HCT116 (cell line): ENCODE measurements at regions not wholly inside any gene's neighbourhood (a gene's known extent, or its start where the extent isn't known, plus 50 kb on each side); places are given as distances from the start of the nearest gene placed in this dataset.

ENCODE experiments used
- ATAC-seq: fragments of 200-7000 bp; cut with Tn5 transposase; 2 replicates; pipeline ENCODE4 v1.9.1; 2020; ENCODE audit warnings: mild to moderate bottlenecking, moderate library complexity
- BruUV-seq: library from RNA; stranded (reverse); fragments of 400-500 nt; replicated peaks from 2 replicates; lab custom pipeline; 2021; lab: Mats Ljungman, UMichigan
- CTCF ChIA-PET: fragments of 300-600 bp; sonication (Branson Sonifier 250); formaldehyde crosslinking; loops from one replicate; lab custom pipeline; 2021; ENCODE audit warnings: antibody characterized with exemption; lab: Charles Lee
- POLR2A ChIA-PET: fragments of 300-600, 350-600 bp; sonication (Branson Sonifier 250); formaldehyde crosslinking; loops from one replicate; lab custom pipeline; 2021; ENCODE audit warnings: antibody characterized with exemption; lab: Charles Lee
- RAD21 ChIA-PET, 2 experiments: fragments of 300-600 bp; sonication (Branson Sonifier 250); formaldehyde crosslinking; loops; one replicate each; lab custom pipeline; 2023; ENCODE audit warnings: low total read pairs in 2 of 2; ENCODE audit not compliant: uncharacterized antibody in 2 of 2, unreplicated experiment in 2 of 2, low non-redundant PET in 1 of 2; lab: Charles Lee
- DNase-seq: peaks from one replicate; pipeline ENCODE4 v3.0.0-alpha.2; 2010; ENCODE audit warnings: low read depth, low spot score
- H2AFZ ChIP-seq: fragments of 200-600 bp; shearing (Covaris generic), sonication (generic); 2 replicates; pipeline ENCODE4 v1.6.1; 2017; ENCODE audit warnings: low read depth, mixed run types, mixed read lengths, antibody characterized with exemption, low read length; ENCODE audit not compliant: poor library complexity, severe bottlenecking
- H3K27ac ChIP-seq: 2 replicates; pipeline ENCODE4 v1.5.1; 2012; ENCODE audit warnings: low read depth, low read length
- H3K27me3 ChIP-seq: fragments of 200-600 bp; sonication (generic); 2 replicates; pipeline ENCODE4 v1.6.1; 2016; ENCODE audit warnings: mixed run types, low read length, mixed read lengths; ENCODE audit not compliant: insufficient read depth
- H3K36me3 ChIP-seq, 2 experiments: fragments of 200-500 bp in 1 of 2; fragments of 200-600 bp in 1 of 2; sonication (Bioruptor generic) in 1 of 2; sonication (generic) in 1 of 2; 2 replicates each; pipeline versions ENCODE4 v1.5.1 to v1.6.1; 2014 to 2016; ENCODE audit warnings: low read length in 2 of 2, inconsistent platforms in 1 of 2, mixed read lengths in 1 of 2, mixed run types in 1 of 2; ENCODE audit not compliant: insufficient read depth in 2 of 2, control insufficient read depth in 1 of 2
- H3K4me1 ChIP-seq, 2 experiments: fragments of 200-600 bp in 1 of 2; sonication (generic) in 1 of 2; 2 replicates each; pipeline versions ENCODE4 v1.5.1 to v1.6.1; 2012 to 2017; ENCODE audit warnings: low read length in 2 of 2, inconsistent platforms in 1 of 2, mild to moderate bottlenecking in 1 of 2, mixed read lengths in 1 of 2, mixed run types in 1 of 2, moderate library complexity in 1 of 2; ENCODE audit not compliant: insufficient read depth in 2 of 2, control insufficient read depth in 1 of 2
- H3K4me2 ChIP-seq: fragments of 200-600 bp; sonication (generic); 2 replicates; pipeline ENCODE4 v1.6.1; 2017; ENCODE audit warnings: mixed run types, low read length, mixed read lengths
- H3K4me3 ChIP-seq, 2 experiments: fragments of 200-600 bp in 1 of 2; sonication (generic) in 1 of 2; replicated peaks in 1 of 2; 2 replicates each; pipeline ENCODE4 v1.5.1; 2011 to 2016; ENCODE audit warnings: low read length in 2 of 2, control low read depth in 1 of 2, low read depth in 1 of 2, mild to moderate bottlenecking in 1 of 2, mixed read lengths in 1 of 2, mixed run types in 1 of 2
- H3K79me2 ChIP-seq: fragments of 200-600 bp; sonication (generic); 2 replicates; pipeline ENCODE4 v1.6.1; 2017; ENCODE audit warnings: mild to moderate bottlenecking, mixed run types, low read length, moderate library complexity, mixed read lengths; ENCODE audit not compliant: insufficient read depth
- H3K9ac ChIP-seq: fragments of 200-600 bp; sonication (generic); 2 replicates; pipeline ENCODE4 v1.6.1; 2016; ENCODE audit warnings: low read length, mixed read lengths
- H3K9me2 ChIP-seq: fragments of 200-600 bp; sonication (generic), shearing (Covaris generic); 2 replicates; pipeline ENCODE4 v1.6.1; 2017; ENCODE audit warnings: mixed run types, mild to moderate bottlenecking, moderate library complexity; ENCODE audit not compliant: insufficient read depth
- H3K9me3 ChIP-seq, 2 experiments: fragments of 200-500 bp in 1 of 2; fragments of 200-600 bp in 1 of 2; sonication (Bioruptor generic) in 1 of 2; sonication (generic) in 1 of 2; 2 replicates each; pipeline ENCODE4 v1.6.1; 2014 to 2017; ENCODE audit warnings: low read length in 2 of 2, mixed read lengths in 2 of 2, inconsistent platforms in 1 of 2, low read depth in 1 of 2, mild to moderate bottlenecking in 1 of 2, mixed run types in 1 of 2, moderate library complexity in 1 of 2; ENCODE audit not compliant: control insufficient read depth in 1 of 2, insufficient read depth in 1 of 2
- H4K20me1 ChIP-seq: fragments of 200-600 bp; sonication (generic), shearing (Covaris generic); 2 replicates; pipeline ENCODE4 v1.6.1; 2017; ENCODE audit warnings: mixed run types, mild to moderate bottlenecking, moderate library complexity; ENCODE audit not compliant: insufficient read depth
- CBX3 ChIP-seq: IDR thresholded peaks from 2 replicates; pipeline ENCODE4 v1.6.1; 2012; ENCODE audit warnings: low read depth
- CEBPB ChIP-seq: IDR thresholded peaks from 2 replicates; pipeline ENCODE4 v1.6.1; 2012; ENCODE audit warnings: low read depth
- EZH2 ChIP-seq: fragments of 200-600 bp; sonication (generic); IDR thresholded peaks from 2 replicates; pipeline ENCODE4 v1.6.1; 2017; ENCODE audit warnings: antibody characterized with exemption, mixed run types
- EZH2phosphoT487 ChIP-seq: fragments of 200-600 bp; IDR thresholded peaks from 2 replicates; pipeline ENCODE4 v1.6.1; 2018; ENCODE audit warnings: antibody characterized with exemption, borderline replicate concordance
- FOSL1 ChIP-seq: IDR thresholded peaks from 2 replicates; pipeline ENCODE4 v1.6.1; 2012; ENCODE audit warnings: low read depth
- JUND ChIP-seq: IDR thresholded peaks from 2 replicates; pipeline ENCODE4 v1.6.1; 2012
- POLR2A ChIP-seq: IDR thresholded peaks from 2 replicates; pipeline ENCODE4 v1.7.0; 2011; ENCODE audit warnings: borderline replicate concordance; ENCODE audit not compliant: insufficient read depth, insufficient read length; ENCODE audit errors: extremely low read depth
- POLR2AphosphoS5 ChIP-seq: IDR thresholded peaks from 2 replicates; pipeline ENCODE4 v1.6.1; 2011; ENCODE audit warnings: mild to moderate bottlenecking, low read depth, low read length, moderate library complexity
- RAD21 ChIP-seq: IDR thresholded peaks from 2 replicates; pipeline ENCODE4 v1.6.1; 2012; ENCODE audit warnings: low read depth, mild to moderate bottlenecking
- REST ChIP-seq: IDR thresholded peaks from 2 replicates; pipeline ENCODE4 v1.6.1; 2012; ENCODE audit warnings: low read depth
- SIN3A ChIP-seq: IDR thresholded peaks from 2 replicates; pipeline ENCODE4 v1.6.1; 2012; ENCODE audit warnings: low read depth
- SP1 ChIP-seq: IDR thresholded peaks from 2 replicates; pipeline ENCODE4 v1.6.1; 2012; ENCODE audit warnings: low read depth
- SRF ChIP-seq: IDR thresholded peaks from 2 replicates; pipeline ENCODE4 v1.6.1; 2012; ENCODE audit warnings: low read depth
- TCF7L2 ChIP-seq: IDR thresholded peaks from 2 replicates; pipeline ENCODE4 v1.7.0; 2011; ENCODE audit warnings: borderline replicate concordance, inconsistent platforms; ENCODE audit not compliant: insufficient read depth, insufficient read length; ENCODE audit errors: extremely low read depth
- YY1 ChIP-seq: IDR thresholded peaks from 2 replicates; pipeline ENCODE4 v1.6.1; 2011; ENCODE audit warnings: low read length, low read depth, moderate library complexity, mild to moderate bottlenecking; ENCODE audit not compliant: insufficient replicate concordance; ENCODE audit errors: extremely low read depth
- ZBTB33 ChIP-seq: IDR thresholded peaks from 2 replicates; pipeline ENCODE4 v1.6.1; 2011; ENCODE audit warnings: mild to moderate bottlenecking, low read length, moderate library complexity; ENCODE audit not compliant: insufficient replicate concordance; ENCODE audit errors: extremely low read depth
- ZFX ChIP-seq: fragments of 450-650 bp; IDR thresholded peaks from 2 replicates; pipeline ENCODE4 v1.6.1; 2017
- ZNF274 ChIP-seq: fragments of 200-500 bp; sonication (Bioruptor generic); IDR thresholded peaks from 2 replicates; pipeline ENCODE4 v1.6.1; 2014; ENCODE audit warnings: mild to moderate bottlenecking, low read depth, low read length, inconsistent platforms
- intact Hi-C: fragments of 100-400 bp; cut with micrococcal nuclease; formaldehyde crosslinking; loops from 2 replicates; pipeline ENCODE4 v1.10.0; 2022
- TF ChIP-seq, protein P1 (sequence below), 3 experiments: fragments of 200-600 bp in 1 of 3; sonication (generic) in 1 of 3; IDR thresholded peaks in 2 of 3; conservative IDR thresholded peaks in 1 of 3; 2 replicates each; pipeline ENCODE4 v1.5.1; 2012 to 2017; ENCODE audit warnings: low read depth in 2 of 3, low read length in 2 of 3, antibody characterized with exemption in 1 of 3, borderline replicate concordance in 1 of 3, control low read depth in 1 of 3, mild to moderate bottlenecking in 1 of 3, mixed read lengths in 1 of 3, mixed run types in 1 of 3, moderate library complexity in 1 of 3; ENCODE audit not compliant: insufficient read depth in 1 of 3
- TF ChIP-seq, protein P2 (sequence below): IDR thresholded peaks from 2 replicates; pipeline ENCODE4 v1.6.1; 2012

DNA sequence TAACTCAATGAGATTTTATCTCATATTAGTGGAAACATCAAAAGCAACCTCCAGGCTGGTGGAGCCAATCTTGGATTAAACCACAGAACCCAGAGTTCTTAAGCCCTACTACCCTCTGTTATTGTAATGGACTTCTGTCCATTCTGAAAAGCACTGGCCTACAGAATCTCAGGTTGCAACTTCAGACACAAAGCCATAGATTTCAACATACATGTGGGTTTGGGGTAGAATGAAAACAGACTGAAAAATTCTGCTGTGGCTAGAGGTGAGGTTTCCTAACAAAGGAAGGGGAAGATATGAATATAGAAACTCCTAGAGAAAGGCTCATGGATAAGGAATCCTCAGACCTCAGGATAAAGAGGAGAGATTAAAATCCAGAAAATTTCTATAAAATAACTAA lies 569.8 kb upstream of the RIOK2 start:
- Histone ChIP-seq H3K79me2 (no peaks in the 10 kb centered on the region), H3K27ac (no peak overlapping the region), H4K20me1 (no peaks in the 10 kb centered on the region), H3K4me2 (no peak overlapping the region), H3K4me1 (no peaks in the 10 kb centered on the region), H3K27me3 (no peaks in the 10 kb centered on the region), H3K36me3 (no peaks in the 10 kb centered on the region), H2AFZ (no peak overlapping the region), H3K9me3 (no peaks in the 10 kb centered on the region), H3K9me2 (no peaks in the 10 kb centered on the region), H3K4me3 (no peak overlapping the region), H3K9ac (no peak overlapping the region)
- ChIA-PET POLR2A (no interaction called here), CTCF (no interaction called here), RAD21 (no interaction called here)
- BruUV-seq = no TSS peak
- intact Hi-C loops = no loop called here
- TF ChIP-seq CBX3 (no peak), TCF7L2 (no peak), REST (no peak), SRF (no peak), YY1 (no peak), ZBTB33 (no peak), POLR2AphosphoS5 (no peak), RAD21 (no peak), SIN3A (no peak), EZH2phosphoT487 (no peak), JUND (no peak), POLR2A (no peak), FOSL1 (no peak), ZNF274 (no peak), SP1 (no peak), CEBPB (no peak), EZH2 (no peak), ZFX (no peak)
- TF ChIP-seq, protein P1, sequence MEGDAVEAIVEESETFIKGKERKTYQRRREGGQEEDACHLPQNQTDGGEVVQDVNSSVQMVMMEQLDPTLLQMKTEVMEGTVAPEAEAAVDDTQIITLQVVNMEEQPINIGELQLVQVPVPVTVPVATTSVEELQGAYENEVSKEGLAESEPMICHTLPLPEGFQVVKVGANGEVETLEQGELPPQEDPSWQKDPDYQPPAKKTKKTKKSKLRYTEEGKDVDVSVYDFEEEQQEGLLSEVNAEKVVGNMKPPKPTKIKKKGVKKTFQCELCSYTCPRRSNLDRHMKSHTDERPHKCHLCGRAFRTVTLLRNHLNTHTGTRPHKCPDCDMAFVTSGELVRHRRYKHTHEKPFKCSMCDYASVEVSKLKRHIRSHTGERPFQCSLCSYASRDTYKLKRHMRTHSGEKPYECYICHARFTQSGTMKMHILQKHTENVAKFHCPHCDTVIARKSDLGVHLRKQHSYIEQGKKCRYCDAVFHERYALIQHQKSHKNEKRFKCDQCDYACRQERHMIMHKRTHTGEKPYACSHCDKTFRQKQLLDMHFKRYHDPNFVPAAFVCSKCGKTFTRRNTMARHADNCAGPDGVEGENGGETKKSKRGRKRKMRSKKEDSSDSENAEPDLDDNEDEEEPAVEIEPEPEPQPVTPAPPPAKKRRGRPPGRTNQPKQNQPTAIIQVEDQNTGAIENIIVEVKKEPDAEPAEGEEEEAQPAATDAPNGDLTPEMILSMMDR (IDR thresholded peaks at IDR 0.05 in 2 of 3, conservative IDR thresholded peaks at IDR 0.05 in 1 of 3; ENCODE audit: borderline replicate concordance in 1 of 3, insufficient read depth in 1 of 3, low read depth in 2 of 3, low read length in 2 of 3) = no peak
- TF ChIP-seq, protein P2, sequence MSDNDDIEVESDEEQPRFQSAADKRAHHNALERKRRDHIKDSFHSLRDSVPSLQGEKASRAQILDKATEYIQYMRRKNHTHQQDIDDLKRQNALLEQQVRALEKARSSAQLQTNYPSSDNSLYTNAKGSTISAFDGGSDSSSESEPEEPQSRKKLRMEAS = no peak
- no peak for ATAC-seq
- no peak for DNase-seq
